Neuron (in vitro differentiated cells): ENCODE measurements at regions not wholly inside any gene's neighbourhood (a gene's known extent, or its start where the extent isn't known, plus 50 kb on each side); places are given as distances from the start of the nearest gene placed in this dataset.
"Not testable (repeated sequence)": the region's sequence is repeated elsewhere in the genome, so short reads cannot be mapped to it uniquely, and the experiment has no call there.

Experiments used
- H2AFZ ChIP-seq: one replicate; pipeline ENCODE4 v1.6.1; 2013; ENCODE audit warnings: low read depth, mild to moderate bottlenecking, inconsistent platforms, low read length, moderate library complexity
- H3K27me3 ChIP-seq: one replicate; pipeline ENCODE4 v1.6.1; 2013; ENCODE audit warnings: low read length; ENCODE audit not compliant: insufficient read depth
- H3K36me3 ChIP-seq: one replicate; pipeline ENCODE4 v1.6.1; 2013; ENCODE audit warnings: low read length; ENCODE audit not compliant: insufficient read depth
- H3K4me1 ChIP-seq: one replicate; pipeline ENCODE4 v1.6.1; 2013; ENCODE audit warnings: low read length; ENCODE audit not compliant: insufficient read depth
- H3K4me3 ChIP-seq: 2 replicates; pipeline ENCODE4 v1.5.1; 2013; ENCODE audit warnings: mild to moderate bottlenecking, low read length, moderate library complexity
- H3K9me3 ChIP-seq: one replicate; pipeline ENCODE4 v1.6.1; 2013; ENCODE audit warnings: low read length

GRCh38 chr7:80040335-80040734, 94.3 kb upstream of the GNAI1 start:
- Histone ChIP-seq H3K27me3 (no peaks in the 10 kb centered on the region), H3K36me3 (no peaks in the 10 kb centered on the region), H3K4me3 (no peak overlapping the region), H3K9me3 (peaks cover 2% of the 10 kb centered on the region), H3K4me1 (no peaks in the 10 kb centered on the region), H2AFZ (no peak overlapping the region)

GRCh38 chr7:80039251-80039884, 95.3 kb upstream of the GNAI1 start:
- Histone ChIP-seq H2AFZ (no peak overlapping the region), H3K27me3 (no peaks in the 10 kb centered on the region), H3K4me1 (no peaks in the 10 kb centered on the region)

GRCh38 chr7:80037689-80038088, 96.9 kb upstream of the GNAI1 start:
- Histone ChIP-seq H3K9me3 (no peaks in the 10 kb centered on the region), H3K4me1 (no peaks in the 10 kb centered on the region), H2AFZ (no peak overlapping the region), H3K36me3 (no peaks in the 10 kb centered on the region), H3K27me3 (no peaks in the 10 kb centered on the region), H3K4me3 (no peak overlapping the region)

More at GRCh38 chr7:80039251-80039884, 95.3 kb upstream of the GNAI1 start:
- Histone ChIP-seq H3K9me3 (peaks cover under 1% of the 10 kb centered on the region), H3K36me3 (no peaks in the 10 kb centered on the region), H3K4me3 (no peak overlapping the region)

- H3K9me3 ChIP-seq = no peaks in the 10 kb centered on the region
- no peak overlapping the region for H3K4me3 ChIP-seq
- no peaks in the 10 kb centered on the region for H3K4me1 ChIP-seq
- no peak overlapping the region for H2AFZ ChIP-seq
- H3K36me3 ChIP-seq = no peaks in the 10 kb centered on the region
- no peaks in the 10 kb centered on the region for H3K27me3 ChIP-seq
Observed at GRCh38 chr7:80036107-80036506, 98.5 kb upstream of the GNAI1 start.

GRCh38 chr7:80028717-80029116, 105.9 kb upstream of the GNAI1 start:
- no peak overlapping the region for H3K4me3 ChIP-seq
- H3K4me1 ChIP-seq = no peaks in the 10 kb centered on the region
- H3K27me3 ChIP-seq = no peaks in the 10 kb centered on the region
- no peaks in the 10 kb centered on the region for H3K9me3 ChIP-seq
- H2AFZ ChIP-seq = no peak overlapping the region
- no peaks in the 10 kb centered on the region for H3K36me3 ChIP-seq

GRCh38 chr7:80027611-80028173, 106.9 kb upstream of the GNAI1 start:
- Histone ChIP-seq H3K9me3 (no peaks in the 10 kb centered on the region), H3K4me3 (no peak overlapping the region), H3K4me1 (no peaks in the 10 kb centered on the region), H3K27me3 (no peaks in the 10 kb centered on the region), H2AFZ (no peak overlapping the region), H3K36me3 (no peaks in the 10 kb centered on the region)

- no peaks in the 10 kb centered on the region for H3K27me3 ChIP-seq
- no peak overlapping the region for H2AFZ ChIP-seq
- H3K4me1 ChIP-seq = no peaks in the 10 kb centered on the region
- H3K4me3 ChIP-seq = no peak overlapping the region
- H3K36me3 ChIP-seq = no peaks in the 10 kb centered on the region
- H3K9me3 ChIP-seq = no peaks in the 10 kb centered on the region
Observed at GRCh38 chr7:80026766-80027165, 107.9 kb upstream of the GNAI1 start.

GRCh38 chr7:80020277-80020676, 114.4 kb upstream of the GNAI1 start:
- H3K27me3 ChIP-seq, H3K4me3 ChIP-seq, H3K4me1 ChIP-seq, H2AFZ ChIP-seq, H3K36me3 ChIP-seq, H3K9me3 ChIP-seq: not testable (repeated sequence)

- not testable (repeated sequence) for H2AFZ ChIP-seq, H3K9me3 ChIP-seq, H3K4me1 ChIP-seq, H3K4me3 ChIP-seq, H3K36me3 ChIP-seq, H3K27me3 ChIP-seq
Observed at GRCh38 chr7:80019809-80020207, 114.8 kb upstream of the GNAI1 start.

- Histone ChIP-seq H3K27me3 (no peaks in the 10 kb centered on the region), H3K4me3 (no peak overlapping the region), H3K4me1 (no peaks in the 10 kb centered on the region), H2AFZ (no peak overlapping the region), H3K9me3 (no peaks in the 10 kb centered on the region), H3K36me3 (no peaks in the 10 kb centered on the region)
Observed at GRCh38 chr7:80018941-80019808, 115.5 kb upstream of the GNAI1 start.

- no peaks in the 10 kb centered on the region for H3K9me3 ChIP-seq
- H3K4me3 ChIP-seq = no peak overlapping the region
- H2AFZ ChIP-seq = no peak overlapping the region
- no peaks in the 10 kb centered on the region for H3K36me3 ChIP-seq
- no peaks in the 10 kb centered on the region for H3K27me3 ChIP-seq
- H3K4me1 ChIP-seq = no peaks in the 10 kb centered on the region
Observed at GRCh38 chr7:80017101-80017698, 117.4 kb upstream of the GNAI1 start.

GRCh38 chr7:80014511-80014910, 120.1 kb upstream of the GNAI1 start:
- no peaks in the 10 kb centered on the region for H3K9me3 ChIP-seq
- no peak overlapping the region for H3K4me3 ChIP-seq
- no peaks in the 10 kb centered on the region for H3K36me3 ChIP-seq

GRCh38 chr7:80008039-80008438, 126.6 kb upstream of the GNAI1 start:
- no peak overlapping the region for H3K4me3 ChIP-seq

More at GRCh38 chr7:80014511-80014910, 120.1 kb upstream of the GNAI1 start:
- Histone ChIP-seq H3K27me3 (no peaks in the 10 kb centered on the region), H2AFZ (no peak overlapping the region), H3K4me1 (no peaks in the 10 kb centered on the region)

More at GRCh38 chr7:80008039-80008438, 126.6 kb upstream of the GNAI1 start:
- Histone ChIP-seq H3K36me3 (no peaks in the 10 kb centered on the region), H3K9me3 (no peaks in the 10 kb centered on the region), H3K4me1 (no peaks in the 10 kb centered on the region), H3K27me3 (no peaks in the 10 kb centered on the region), H2AFZ (no peak overlapping the region)
